ENCODE measurements at regions not wholly inside any gene's neighbourhood (a gene's known extent, or its start where the extent isn't known, plus 50 kb on each side); places are given as distances from the start of the nearest gene placed in this dataset.

- TF ChIP-seq GATA2 (IDR thresholded peaks at IDR 0.05; ENCODE audit: low read depth, low read length), result no peak
- TF ChIP-seq GATA3 (IDR thresholded peaks at IDR 0.05; ENCODE audit: low read depth, low read length), result no peak
Observed at GRCh38 chr4:103907414-103907813, 187.6 kb upstream of the TACR3 start.

All from SH-SY5Y (cell line).